ENCODE measurements at regions not wholly inside any gene's neighbourhood (a gene's known extent, or its start where the extent isn't known, plus 50 kb on each side); places are given as distances from the start of the nearest gene placed in this dataset.
A peak's percentile ranks its signal among the peaks of the same experiment; 100 is the strongest.
"Not testable (repeated sequence)": the region's sequence is repeated elsewhere in the genome, so short reads cannot be mapped to it uniquely, and the experiment has no call there.

GRCh38 chr2:83993873-83994632 is 465.0 kb downstream of the SUCLG1 start:
- Histone ChIP-seq H2BK5ac (ENCODE audit: low read length) (no peak overlapping the region), H3K4ac (ENCODE audit: low read depth, low read length) (no peak overlapping the region), H3K36me3 (ENCODE audit: control insufficient read depth, insufficient read depth, low read length) (no peaks in the 10 kb centered on the region), H4K8ac (ENCODE audit: low read depth, low read length) (no peak overlapping the region), H3K27me3 (ENCODE audit: insufficient read depth, low read length, poor library complexity) (no peaks in the 10 kb centered on the region), H2BK15ac (replicated peaks; ENCODE audit: low read depth) (no peak overlapping the region), H3K79me1 (ENCODE audit: low read length) (no peaks in the 10 kb centered on the region), H3K27ac (ENCODE audit: low read depth, low read length) (no peak overlapping the region), H2BK120ac (ENCODE audit: low read depth, low read length) (no peak overlapping the region), H3K23ac (ENCODE audit: low read length) (no peak overlapping the region), H3K4me1 (ENCODE audit: control insufficient read depth, low read depth, low read length) (no peaks in the 10 kb centered on the region), H4K5ac (ENCODE audit: low read length) (no peak overlapping the region), H3K4me3 (ENCODE audit: low read length) (no peak overlapping the region), H3K56ac (ENCODE audit: low read length) (no peak overlapping the region), H3K4me2 (ENCODE audit: low read length) (no peak overlapping the region), H3K18ac (ENCODE audit: low read length) (no peak overlapping the region), H3K79me2 (ENCODE audit: control insufficient read depth, insufficient read depth, low read length) (no peaks in the 10 kb centered on the region), H2AK5ac (ENCODE audit: low read length) (no peak overlapping the region), H3K9ac (ENCODE audit: low read length) (no peak overlapping the region)
- WGBS (ENCODE audit: extremely low coverage, insufficient coverage, low lambda C conversion rate), result no CpG with 5 or more reads among the region's 1 CpG
- DNase-seq, result no peak

- Histone ChIP-seq H3K18ac (ENCODE audit: low read length) (no peak overlapping the region), H3K27ac (ENCODE audit: low read depth, low read length) (no peak overlapping the region), H3K4me3 (ENCODE audit: low read length) (no peak overlapping the region), H3K27me3 (ENCODE audit: insufficient read depth, low read length, poor library complexity) (no peaks in the 10 kb centered on the region), H2BK15ac (replicated peaks; ENCODE audit: low read depth) (no peak overlapping the region), H4K5ac (ENCODE audit: low read length) (no peak overlapping the region), H2AK5ac (ENCODE audit: low read length) (no peak overlapping the region), H3K56ac (ENCODE audit: low read length) (no peak overlapping the region), H3K9ac (ENCODE audit: low read length) (no peak overlapping the region), H3K4me1 (ENCODE audit: control insufficient read depth, low read depth, low read length) (no peaks in the 10 kb centered on the region), H3K4ac (ENCODE audit: low read depth, low read length) (no peak overlapping the region), H3K36me3 (ENCODE audit: control insufficient read depth, insufficient read depth, low read length) (no peaks in the 10 kb centered on the region), H2BK5ac (ENCODE audit: low read length) (no peak overlapping the region), H3K79me2 (ENCODE audit: control insufficient read depth, insufficient read depth, low read length) (no peaks in the 10 kb centered on the region), H2BK120ac (ENCODE audit: low read depth, low read length) (no peak overlapping the region), H4K8ac (ENCODE audit: low read depth, low read length) (no peak overlapping the region), H3K23ac (ENCODE audit: low read length) (no peak overlapping the region), H3K4me2 (ENCODE audit: low read length) (no peak overlapping the region), H3K79me1 (ENCODE audit: low read length) (no peaks in the 10 kb centered on the region)
- no CpG with 5 or more reads among the region's 3 CpGs for WGBS (ENCODE audit: extremely low coverage, insufficient coverage, low lambda C conversion rate)
- DNase-seq, result peak; percentile 12
Observed at GRCh38 chr2:83991992-83992391, 467.1 kb downstream of the SUCLG1 start.

GRCh38 chr2:83990636-83991035 is 468.4 kb downstream of the SUCLG1 start:
- Histone ChIP-seq H3K9ac (ENCODE audit: low read length) (no peak overlapping the region), H3K18ac (ENCODE audit: low read length) (no peak overlapping the region), H2AK5ac (ENCODE audit: low read length) (no peak overlapping the region), H3K4me2 (ENCODE audit: low read length) (no peak overlapping the region), H2BK5ac (ENCODE audit: low read length) (no peak overlapping the region), H3K79me2 (ENCODE audit: control insufficient read depth, insufficient read depth, low read length) (no peaks in the 10 kb centered on the region), H3K27me3 (ENCODE audit: insufficient read depth, low read length, poor library complexity) (no peaks in the 10 kb centered on the region), H3K56ac (ENCODE audit: low read length) (no peak overlapping the region), H2BK15ac (replicated peaks; ENCODE audit: low read depth) (no peak overlapping the region), H3K36me3 (ENCODE audit: control insufficient read depth, insufficient read depth, low read length) (no peaks in the 10 kb centered on the region), H4K5ac (ENCODE audit: low read length) (no peak overlapping the region), H3K23ac (ENCODE audit: low read length) (no peak overlapping the region), H3K4ac (ENCODE audit: low read depth, low read length) (no peak overlapping the region), H2BK120ac (ENCODE audit: low read depth, low read length) (no peak overlapping the region), H3K4me3 (ENCODE audit: low read length) (no peak overlapping the region), H3K79me1 (ENCODE audit: low read length) (no peaks in the 10 kb centered on the region), H3K27ac (ENCODE audit: low read depth, low read length) (no peak overlapping the region), H3K4me1 (ENCODE audit: control insufficient read depth, low read depth, low read length) (no peaks in the 10 kb centered on the region), H4K8ac (ENCODE audit: low read depth, low read length) (no peak overlapping the region)
- WGBS (ENCODE audit: extremely low coverage, insufficient coverage, low lambda C conversion rate), result no CpG with 5 or more reads among the region's 1 CpG
- DNase-seq, result no peak

- WGBS (ENCODE audit: extremely low coverage, insufficient coverage, low lambda C conversion rate), result no CpG with 5 or more reads among the region's 6 CpGs
- H3K4me3 ChIP-seq (ENCODE audit: low read length); H3K18ac ChIP-seq (ENCODE audit: low read length); H3K36me3 ChIP-seq (ENCODE audit: control insufficient read depth, insufficient read depth, low read length); H2AK5ac ChIP-seq (ENCODE audit: low read length); H4K5ac ChIP-seq (ENCODE audit: low read length); H3K9ac ChIP-seq (ENCODE audit: low read length); H3K23ac ChIP-seq (ENCODE audit: low read length); DNase-seq; H2BK120ac ChIP-seq (ENCODE audit: low read depth, low read length); H3K56ac ChIP-seq (ENCODE audit: low read length); H3K4me1 ChIP-seq (ENCODE audit: control insufficient read depth, low read depth, low read length); H3K4ac ChIP-seq (ENCODE audit: low read depth, low read length); H3K27ac ChIP-seq (ENCODE audit: low read depth, low read length); H2BK5ac ChIP-seq (ENCODE audit: low read length); H3K79me1 ChIP-seq (ENCODE audit: low read length); H3K79me2 ChIP-seq (ENCODE audit: control insufficient read depth, insufficient read depth, low read length); H3K4me2 ChIP-seq (ENCODE audit: low read length); H3K27me3 ChIP-seq (ENCODE audit: insufficient read depth, low read length, poor library complexity); H4K8ac ChIP-seq (ENCODE audit: low read depth, low read length); H2BK15ac ChIP-seq (replicated peaks; ENCODE audit: low read depth): not testable (repeated sequence)
Observed at GRCh38 chr2:83976628-83977027, 482.5 kb downstream of the SUCLG1 start.

GRCh38 chr2:83972128-83972527 is 487.0 kb downstream of the SUCLG1 start:
- H2AK5ac ChIP-seq (ENCODE audit: low read length), result no peak overlapping the region
- H3K4me3 ChIP-seq (ENCODE audit: low read length), result no peak overlapping the region
- H3K79me1 ChIP-seq (ENCODE audit: low read length), result no peaks in the 10 kb centered on the region
- no peaks in the 10 kb centered on the region for H3K36me3 ChIP-seq (ENCODE audit: control insufficient read depth, insufficient read depth, low read length)
- no peak overlapping the region for H3K4ac ChIP-seq (ENCODE audit: low read depth, low read length)
- no peak overlapping the region for H4K5ac ChIP-seq (ENCODE audit: low read length)
- no peaks in the 10 kb centered on the region for H3K27me3 ChIP-seq (ENCODE audit: insufficient read depth, low read length, poor library complexity)
- H4K8ac ChIP-seq (ENCODE audit: low read depth, low read length), result no peak overlapping the region
- H3K23ac ChIP-seq (ENCODE audit: low read length), result no peak overlapping the region
- no peak overlapping the region for H3K27ac ChIP-seq (ENCODE audit: low read depth, low read length)
- H2BK5ac ChIP-seq (ENCODE audit: low read length), result no peak overlapping the region
- peak; percentile 62 for DNase-seq
- no peak overlapping the region for H3K56ac ChIP-seq (ENCODE audit: low read length)
- no peaks in the 10 kb centered on the region for H3K79me2 ChIP-seq (ENCODE audit: control insufficient read depth, insufficient read depth, low read length)
- no peak overlapping the region for H3K4me2 ChIP-seq (ENCODE audit: low read length)
- no CpG with 5 or more reads among the region's 3 CpGs for WGBS (ENCODE audit: extremely low coverage, insufficient coverage, low lambda C conversion rate)
- H2BK120ac ChIP-seq (ENCODE audit: low read depth, low read length), result no peak overlapping the region
- no peak overlapping the region for H3K18ac ChIP-seq (ENCODE audit: low read length)
- no peak overlapping the region for H3K9ac ChIP-seq (ENCODE audit: low read length)
- no peaks in the 10 kb centered on the region for H3K4me1 ChIP-seq (ENCODE audit: control insufficient read depth, low read depth, low read length)
- H2BK15ac ChIP-seq (replicated peaks; ENCODE audit: low read depth), result no peak overlapping the region

- Histone ChIP-seq H3K27me3 (ENCODE audit: insufficient read depth, low read length, poor library complexity) (no peaks in the 10 kb centered on the region), H3K18ac (ENCODE audit: low read length) (no peak overlapping the region), H3K56ac (ENCODE audit: low read length) (no peak overlapping the region), H3K79me2 (ENCODE audit: control insufficient read depth, insufficient read depth, low read length) (no peaks in the 10 kb centered on the region), H3K79me1 (ENCODE audit: low read length) (no peaks in the 10 kb centered on the region), H3K9ac (ENCODE audit: low read length) (no peak overlapping the region), H3K27ac (ENCODE audit: low read depth, low read length) (no peak overlapping the region), H2BK5ac (ENCODE audit: low read length) (no peak overlapping the region), H3K4me3 (ENCODE audit: low read length) (no peak overlapping the region), H2BK120ac (ENCODE audit: low read depth, low read length) (no peak overlapping the region), H3K23ac (ENCODE audit: low read length) (no peak overlapping the region), H3K36me3 (ENCODE audit: control insufficient read depth, insufficient read depth, low read length) (no peaks in the 10 kb centered on the region), H3K4ac (ENCODE audit: low read depth, low read length) (no peak overlapping the region), H2AK5ac (ENCODE audit: low read length) (no peak overlapping the region), H4K8ac (ENCODE audit: low read depth, low read length) (no peak overlapping the region), H2BK15ac (replicated peaks; ENCODE audit: low read depth) (no peak overlapping the region), H4K5ac (ENCODE audit: low read length) (no peak overlapping the region), H3K4me1 (ENCODE audit: control insufficient read depth, low read depth, low read length) (no peaks in the 10 kb centered on the region), H3K4me2 (ENCODE audit: low read length) (no peak overlapping the region)
- WGBS (ENCODE audit: extremely low coverage, insufficient coverage, low lambda C conversion rate), result no CpG with 5 or more reads among the region's 2 CpGs
- peak; percentile 37 for DNase-seq
Observed at GRCh38 chr2:83971547-83971946, 487.5 kb downstream of the SUCLG1 start.

Data from mesendoderm (in vitro differentiated cells).